Left lung (tissue), 4 donors: ENCODE measurements at regions not wholly inside any gene's neighbourhood (a gene's known extent, or its start where the extent isn't known, plus 50 kb on each side); places are given as distances from the start of the nearest gene placed in this dataset.

Experiments used
- ATAC-seq: fragments of 200-7000 bp; cut with Tn5 transposase; one replicate; pipeline ENCODE4 v1.9.1; 2020; ENCODE audit warnings: moderate library complexity
- DNase-seq, 4 donors: peaks; one replicate each; pipeline ENCODE4 v3.0.0-alpha.2; 2013 to 2020
- H3K27ac ChIP-seq, 2 donors: fragments of 200-600 bp; sonication (generic) in 1 of 2; one replicate each; pipeline versions ENCODE4 v1.5.0 to v1.8.0; 2020 to 2021
- H3K27me3 ChIP-seq, 2 donors: fragments of 200-600 bp; sonication (generic) in 1 of 2; one replicate each; pipeline versions ENCODE4 v1.5.0 to v1.8.0; 2020 to 2021
- H3K36me3 ChIP-seq, 2 donors: fragments of 200-600 bp; sonication (generic) in 1 of 2; one replicate each; pipeline versions ENCODE4 v1.5.0 to v1.8.0; 2020 to 2021
- H3K4me1 ChIP-seq, 2 donors: fragments of 200-600 bp; one replicate each; pipeline ENCODE4 v1.8.0; 2021
- H3K4me3 ChIP-seq, 2 donors: fragments of 200-600 bp; sonication (generic) in 1 of 2; one replicate each; pipeline versions ENCODE4 v1.5.0 to v1.8.0; 2020 to 2021; ENCODE audit warnings: mild to moderate bottlenecking in 1 of 2
- H3K9me3 ChIP-seq, 2 donors: fragments of 200-600 bp; sonication (generic) in 1 of 2; one replicate each; pipeline versions ENCODE4 v1.5.0 to v1.8.0; 2020 to 2021
- intact Hi-C, 2 donors: fragments of 100-400 bp; cut with DNase I; formaldehyde crosslinking; loops; one replicate each; pipeline versions ENCODE4 v1.11.2 to v1.14.2; 2022
- TF ChIP-seq, protein P1 (sequence below), 2 donors: fragments of 200-600 bp; sonication (generic) in 1 of 2; IDR thresholded peaks; one replicate each; pipeline versions ENCODE4 v1.5.0 to v1.8.0; 2021; ENCODE audit warnings: antibody characterized with exemption in 2 of 2
- donor health status: DM: no; HTN: yes; CAD: no.
- donor health status: DM: no; HTN: no; CAD: no.

DNA sequence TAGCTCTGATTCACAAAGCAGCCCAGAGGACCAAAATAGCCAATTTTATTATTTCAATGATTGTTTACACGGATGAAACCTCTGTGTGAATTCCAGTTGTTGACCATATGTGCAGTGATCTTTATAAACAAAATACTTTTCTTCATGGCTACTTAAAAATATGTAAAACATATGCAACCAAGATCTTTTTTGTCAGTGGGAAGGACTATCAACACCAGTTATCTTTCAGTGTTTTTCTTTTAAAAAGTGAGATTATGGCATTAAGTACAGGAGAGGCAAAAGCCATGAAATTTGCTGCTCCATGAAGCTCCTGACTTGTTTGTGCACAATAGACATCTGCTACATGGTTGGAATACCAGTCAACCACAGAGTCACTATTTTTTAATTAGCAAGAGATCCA lies 184.4 kb downstream of the DKK2 start:
- Histone ChIP-seq H3K36me3 (no peaks in the 10 kb centered on the region), H3K27ac (no peak overlapping the region), H3K4me1 (no peaks in the 10 kb centered on the region), H3K27me3 (no peaks in the 10 kb centered on the region), H3K4me3 (no peak overlapping the region), H3K9me3 (no peaks in the 10 kb centered on the region)
- TF ChIP-seq, protein P1, sequence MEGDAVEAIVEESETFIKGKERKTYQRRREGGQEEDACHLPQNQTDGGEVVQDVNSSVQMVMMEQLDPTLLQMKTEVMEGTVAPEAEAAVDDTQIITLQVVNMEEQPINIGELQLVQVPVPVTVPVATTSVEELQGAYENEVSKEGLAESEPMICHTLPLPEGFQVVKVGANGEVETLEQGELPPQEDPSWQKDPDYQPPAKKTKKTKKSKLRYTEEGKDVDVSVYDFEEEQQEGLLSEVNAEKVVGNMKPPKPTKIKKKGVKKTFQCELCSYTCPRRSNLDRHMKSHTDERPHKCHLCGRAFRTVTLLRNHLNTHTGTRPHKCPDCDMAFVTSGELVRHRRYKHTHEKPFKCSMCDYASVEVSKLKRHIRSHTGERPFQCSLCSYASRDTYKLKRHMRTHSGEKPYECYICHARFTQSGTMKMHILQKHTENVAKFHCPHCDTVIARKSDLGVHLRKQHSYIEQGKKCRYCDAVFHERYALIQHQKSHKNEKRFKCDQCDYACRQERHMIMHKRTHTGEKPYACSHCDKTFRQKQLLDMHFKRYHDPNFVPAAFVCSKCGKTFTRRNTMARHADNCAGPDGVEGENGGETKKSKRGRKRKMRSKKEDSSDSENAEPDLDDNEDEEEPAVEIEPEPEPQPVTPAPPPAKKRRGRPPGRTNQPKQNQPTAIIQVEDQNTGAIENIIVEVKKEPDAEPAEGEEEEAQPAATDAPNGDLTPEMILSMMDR (IDR thresholded peaks at IDR 0.05): no peak
- DNase-seq (no peak), ATAC-seq (no peak)
- intact Hi-C loops: no loop called here

- Histone ChIP-seq H3K9me3 (no peaks in the 10 kb centered on the region), H3K27ac (no peak overlapping the region), H3K27me3 (no peaks in the 10 kb centered on the region), H3K36me3 (no peaks in the 10 kb centered on the region), H3K4me3 (no peak overlapping the region), H3K4me1 (no peaks in the 10 kb centered on the region)
- DNase-seq (no peak), ATAC-seq (no peak)
- TF ChIP-seq, protein P1 (IDR thresholded peaks at IDR 0.05): no peak
- intact Hi-C loops: no loop called here
These were observed 185.4 kb downstream of the DKK2 start for GRCh38 chr4:106850691-106851090.

DNA sequence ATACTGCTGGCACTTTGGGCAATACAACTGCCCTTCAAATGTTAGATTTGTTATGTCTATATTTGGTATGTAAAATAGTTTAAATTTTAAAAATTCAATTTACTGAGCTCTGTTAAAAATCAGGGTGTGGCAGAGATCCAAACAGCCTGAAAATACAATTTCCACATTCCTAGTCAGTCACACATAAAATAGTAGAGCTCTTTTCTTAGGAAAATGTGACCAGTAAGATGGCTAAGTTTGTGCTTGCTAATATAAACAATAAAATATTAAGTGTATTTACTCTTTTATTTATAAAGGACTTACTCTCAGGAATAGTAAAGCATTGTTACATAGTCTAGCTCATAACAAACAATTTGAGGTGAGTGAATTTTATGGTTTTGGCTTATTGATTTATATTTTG lies 200.2 kb downstream of the DKK2 start:
- no peak overlapping the region for H3K4me3 ChIP-seq
- H3K27me3 ChIP-seq: no peaks in the 10 kb centered on the region
- ATAC-seq: no peak
- no peak for DNase-seq
- intact Hi-C loops: no loop called here
- no peak overlapping the region for H3K27ac ChIP-seq
- H3K4me1 ChIP-seq: no peaks in the 10 kb centered on the region
- H3K9me3 ChIP-seq: peaks cover 0 to 9% of the 10 kb centered on the region in 2 donors
- TF ChIP-seq, protein P1 (IDR thresholded peaks at IDR 0.05): no peak
- H3K36me3 ChIP-seq: no peaks in the 10 kb centered on the region

- Histone ChIP-seq H3K27me3 (peaks cover 0 to 3% of the 10 kb centered on the region in 2 donors), H3K4me1 (no peaks in the 10 kb centered on the region), H3K9me3 (no peaks in the 10 kb centered on the region), H3K27ac (no peak overlapping the region), H3K4me3 (no peak overlapping the region), H3K36me3 (no peaks in the 10 kb centered on the region)
- TF ChIP-seq, protein P1 (IDR thresholded peaks at IDR 0.05): no peak
- intact Hi-C loops: no loop called here
- no peak for ATAC-seq
- DNase-seq: no peak
These were observed 205.2 kb downstream of the DKK2 start for GRCh38 chr4:106830879-106831278.

DNA sequence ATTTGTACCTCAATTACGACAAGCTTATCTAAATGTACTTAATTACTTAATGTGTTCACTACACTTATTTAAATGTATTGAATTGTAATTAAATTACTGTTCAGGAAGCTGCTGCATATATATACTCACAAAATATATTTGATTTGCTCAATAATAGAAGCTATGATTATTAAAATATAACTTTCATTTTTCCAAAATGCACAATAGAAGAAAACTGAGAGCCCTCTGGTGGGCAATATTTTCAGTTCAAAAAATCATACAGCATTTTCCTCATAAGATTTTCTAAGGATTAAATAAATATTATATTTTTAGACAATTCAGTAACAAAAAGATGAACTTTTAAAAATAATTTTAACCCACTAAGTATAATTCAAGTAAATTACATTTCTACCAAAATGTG lies 217.3 kb downstream of the DKK2 start:
- TF ChIP-seq, protein P1 (IDR thresholded peaks at IDR 0.05): no peak
- intact Hi-C loops: no loop called here
- ATAC-seq: no peak
- DNase-seq: no peak
- peaks cover 0 to 11% of the 10 kb centered on the region in 2 donors for H3K27me3 ChIP-seq
- no peak overlapping the region for H3K27ac ChIP-seq
- no peak overlapping the region for H3K4me3 ChIP-seq
- H3K36me3 ChIP-seq: no peaks in the 10 kb centered on the region
- H3K4me1 ChIP-seq: no peaks in the 10 kb centered on the region
- no peaks in the 10 kb centered on the region for H3K9me3 ChIP-seq
